Astrocyte of the spinal cord (primary cell): ENCODE measurements at regions not wholly inside any gene's neighbourhood (a gene's known extent, or its start where the extent isn't known, plus 50 kb on each side); places are given as distances from the start of the nearest gene placed in this dataset.

Source experiments
- DNase-seq: peaks from one replicate; pipeline ENCODE4 v3.0.0; 2011; ENCODE audit warnings: low read depth, low spot score
- H3K4me3 ChIP-seq: 2 replicates; pipeline ENCODE4 v1.5.1; 2011; ENCODE audit warnings: low read depth, mild to moderate bottlenecking, low read length, moderate library complexity
- CTCF ChIP-seq: IDR thresholded peaks from 2 replicates; pipeline ENCODE4 v1.5.1; 2012; ENCODE audit warnings: low read depth, mild to moderate bottlenecking, low read length, inconsistent platforms
- in situ Hi-C: cut with HindIII; loops from 2 replicates; pipeline ENCODE4 v1.10.0; 2017; ENCODE audit warnings: low sequenced_read_pairs

DNA sequence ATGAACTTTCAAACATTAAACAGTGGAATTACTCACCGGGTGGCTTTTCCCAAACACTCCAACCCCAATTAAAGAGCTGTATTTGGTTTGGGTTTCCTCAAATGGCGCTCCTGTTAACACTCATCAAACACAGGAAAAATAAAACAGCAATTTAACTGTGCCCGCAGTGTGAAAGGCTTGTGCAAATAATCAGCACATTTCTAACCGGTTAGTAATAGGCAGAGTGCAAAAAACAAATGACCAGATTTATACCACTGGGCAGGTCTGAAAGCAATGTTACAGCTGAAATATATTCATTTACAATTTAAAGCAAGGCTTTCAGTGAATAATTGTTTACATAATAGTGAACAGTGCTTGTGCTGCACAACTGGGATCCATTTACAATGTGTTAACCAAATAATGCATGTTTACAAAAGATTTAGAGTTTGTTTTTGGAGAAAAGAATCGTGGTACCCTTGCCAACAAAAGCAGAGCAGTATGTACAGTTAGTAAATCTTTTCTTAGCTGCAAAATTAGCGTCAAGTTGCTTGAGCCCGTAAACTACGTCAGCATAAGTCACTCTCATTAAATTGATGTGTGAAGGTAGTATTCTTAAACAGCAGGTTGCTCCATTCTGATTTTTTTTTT, 662.9 kb upstream of the ZNF608 start:
- in situ Hi-C loops, result no loop called here
- DNase-seq, result peak; percentile 76
- no peak for TF ChIP-seq CTCF
- no peak overlapping the region for H3K4me3 ChIP-seq

- DNase-seq, result peak; percentile 34
- H3K4me3 ChIP-seq, result no peak overlapping the region
- TF ChIP-seq CTCF, result no peak
- in situ Hi-C loops, result no loop called here
Measured at GRCh38 chr5:125409861-125410536, 663.6 kb upstream of the ZNF608 start.

GRCh38 chr5:125410537-125411070, 664.2 kb upstream of the ZNF608 start:
- no peak for DNase-seq
- H3K4me3 ChIP-seq, result no peak overlapping the region
- no peak for TF ChIP-seq CTCF
- in situ Hi-C loops, result no loop called here

GRCh38 chr5:125411071-125411743, 664.8 kb upstream of the ZNF608 start:
- no peak overlapping the region for H3K4me3 ChIP-seq
- peak; percentile 86 for DNase-seq
- TF ChIP-seq CTCF, result no peak
- in situ Hi-C loops, result no loop called here

DNA sequence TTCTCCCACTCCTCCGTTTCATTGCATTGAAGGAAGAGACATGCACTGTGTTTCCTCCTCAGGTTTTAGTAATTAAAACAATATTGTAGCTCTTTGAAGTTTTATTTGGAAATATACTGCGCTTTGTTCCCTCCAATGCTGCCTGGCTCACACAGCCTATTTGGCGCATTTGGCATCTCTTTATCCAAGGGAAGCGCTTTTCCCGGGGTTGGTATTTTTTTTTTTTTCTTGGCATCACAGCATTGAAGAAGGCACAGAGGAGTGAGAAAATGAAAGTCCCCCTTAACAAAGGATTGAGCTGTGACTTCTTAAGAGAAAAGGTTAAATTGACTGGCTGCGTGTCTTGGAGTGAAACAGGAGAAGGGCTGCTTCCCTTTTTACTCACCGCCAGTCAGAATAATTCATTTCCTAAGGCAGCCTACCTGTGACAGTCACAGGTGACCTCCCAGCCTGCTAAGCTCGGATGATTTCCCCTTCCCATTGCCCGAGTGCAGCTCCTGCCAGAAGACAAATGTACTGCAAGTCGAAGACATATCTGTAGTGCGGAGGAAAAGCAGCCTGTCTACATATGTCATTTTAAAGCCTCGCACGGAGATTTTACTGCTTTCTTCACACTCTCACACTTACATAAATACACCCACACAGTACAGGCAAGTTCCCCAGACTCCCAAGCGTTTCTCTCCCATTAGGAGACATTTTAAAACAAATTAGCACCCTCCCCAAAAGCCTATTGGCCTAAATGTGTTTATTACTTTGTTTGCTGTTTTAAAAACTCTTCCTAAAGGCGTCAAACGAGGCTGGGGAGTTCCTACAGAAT, 665.5 kb upstream of the ZNF608 start:
- H3K4me3 ChIP-seq, result no peak overlapping the region
- in situ Hi-C loops, result no loop called here
- DNase-seq, result peak; percentile 44
- no peak for TF ChIP-seq CTCF
